OCI-LY7 (cell line): ENCODE measurements at regions not wholly inside any gene's neighbourhood (a gene's known extent, or its start where the extent isn't known, plus 50 kb on each side); places are given as distances from the start of the nearest gene placed in this dataset.

Source experiments
- BruUV-seq: library from RNA; stranded (reverse); fragments of 400-500 nt; replicated peaks from 2 replicates; lab custom pipeline; 2021; lab: Mats Ljungman, UMichigan
- CTCF ChIA-PET: fragments of 300-600 bp; sonication (Branson Sonifier 250); formaldehyde crosslinking; loops from one replicate; lab custom pipeline; 2022; ENCODE audit warnings: antibody characterized with exemption; ENCODE audit not compliant: unreplicated experiment; lab: Charles Lee
- POLR2A ChIA-PET: fragments of 300-600 bp; sonication (Branson Sonifier 250); formaldehyde crosslinking; loops from one replicate; lab custom pipeline; 2022; ENCODE audit warnings: antibody characterized with exemption; lab: Charles Lee
- DNase-seq: peaks from one replicate; pipeline ENCODE4 v3.0.0-alpha.2; 2015; ENCODE audit warnings: low spot score
- H2AFZ ChIP-seq: fragments of 200-600 bp; sonication (generic), shearing (Covaris generic); 2 replicates; pipeline ENCODE4 v1.6.1; 2014; ENCODE audit warnings: mild to moderate bottlenecking, antibody characterized with exemption, low read length, moderate library complexity
- H3K27ac ChIP-seq: fragments of 200-600 bp; sonication (generic); 2 replicates; pipeline ENCODE4 v1.5.1; 2014; ENCODE audit warnings: mixed run types, low read depth, mild to moderate bottlenecking, moderate library complexity, low read length, inconsistent platforms; ENCODE audit not compliant: poor library complexity, severe bottlenecking
- H3K36me3 ChIP-seq: fragments of 200-600 bp; sonication (generic); 2 replicates; pipeline ENCODE4 v1.6.1; 2014; ENCODE audit warnings: mild to moderate bottlenecking, antibody characterized with exemption, low read length, moderate library complexity, mixed read lengths; ENCODE audit not compliant: insufficient read depth
- H3K4me1 ChIP-seq: fragments of 200-600 bp; sonication (generic); 2 replicates; pipeline ENCODE4 v1.5.1; 2014; ENCODE audit warnings: mild to moderate bottlenecking, low read length; ENCODE audit not compliant: insufficient read depth, poor library complexity, severe bottlenecking
- H3K4me2 ChIP-seq: fragments of 200-600 bp; sonication (generic); 2 replicates; pipeline ENCODE4 v1.6.1; 2014; ENCODE audit warnings: mild to moderate bottlenecking, low read length
- H3K4me3 ChIP-seq: fragments of 200-600 bp; sonication (generic); 2 replicates; pipeline ENCODE4 v1.5.1; 2014; ENCODE audit warnings: mild to moderate bottlenecking, low read depth, low read length; ENCODE audit not compliant: poor library complexity, severe bottlenecking
- H3K79me2 ChIP-seq: fragments of 200-600 bp; sonication (generic); 2 replicates; pipeline ENCODE4 v1.6.1; 2016; ENCODE audit warnings: low read depth, mild to moderate bottlenecking, low read length, moderate library complexity, mixed read lengths; ENCODE audit not compliant: insufficient read depth
- H3K9me2 ChIP-seq: fragments of 200-600 bp; sonication (generic); 2 replicates; pipeline ENCODE4 v1.6.1; 2016; ENCODE audit warnings: mild to moderate bottlenecking, low read length, mixed read lengths; ENCODE audit not compliant: insufficient read depth
- H3K9me3 ChIP-seq: fragments of 200-600 bp; sonication (generic); 2 replicates; pipeline ENCODE4 v1.6.1; 2014; ENCODE audit warnings: mild to moderate bottlenecking, mixed run types, low read length, mixed read lengths
- H4K20me1 ChIP-seq: fragments of 200-600 bp; sonication (generic); 2 replicates; pipeline ENCODE4 v1.6.1; 2014; ENCODE audit warnings: mild to moderate bottlenecking, antibody characterized with exemption, low read length, moderate library complexity, mixed read lengths; ENCODE audit not compliant: insufficient read depth
- EZH2phosphoT487 ChIP-seq: fragments of 200-600 bp; sonication (generic); IDR thresholded peaks from 2 replicates; pipeline ENCODE4 v1.6.1; 2018; ENCODE audit warnings: low read depth, borderline replicate concordance, mild to moderate bottlenecking, mixed run types, antibody characterized with exemption, low read length, moderate library complexity, mixed read lengths
- intact Hi-C: fragments of 100-400 bp; cut with micrococcal nuclease; formaldehyde crosslinking; loops from one replicate; pipeline ENCODE4 v1.10.0; 2022; ENCODE audit not compliant: unreplicated experiment
- TF ChIP-seq, protein P1 (sequence below): fragments of 200-600 bp; sonication (generic); conservative IDR thresholded peaks from 2 replicates; pipeline ENCODE4 v1.5.1; 2014; ENCODE audit warnings: mild to moderate bottlenecking, antibody characterized with exemption, low read length, moderate library complexity, mixed read lengths

GRCh38 chr5:96157077-96157780 lies 195.6 kb upstream of the ELL2 start:
- Histone ChIP-seq H3K79me2 (no peaks in the 10 kb centered on the region), H3K36me3 (no peaks in the 10 kb centered on the region), H3K9me2 (no peaks in the 10 kb centered on the region), H3K4me3 (no peak overlapping the region), H4K20me1 (no peaks in the 10 kb centered on the region), H3K27ac (no peak overlapping the region), H3K4me2 (no peak overlapping the region), H3K9me3 (no peaks in the 10 kb centered on the region), H2AFZ (no peak overlapping the region), H3K4me1 (no peaks in the 10 kb centered on the region)
- no peak for DNase-seq
- no TSS peak for BruUV-seq
- no peak for TF ChIP-seq EZH2phosphoT487
- TF ChIP-seq, protein P1, sequence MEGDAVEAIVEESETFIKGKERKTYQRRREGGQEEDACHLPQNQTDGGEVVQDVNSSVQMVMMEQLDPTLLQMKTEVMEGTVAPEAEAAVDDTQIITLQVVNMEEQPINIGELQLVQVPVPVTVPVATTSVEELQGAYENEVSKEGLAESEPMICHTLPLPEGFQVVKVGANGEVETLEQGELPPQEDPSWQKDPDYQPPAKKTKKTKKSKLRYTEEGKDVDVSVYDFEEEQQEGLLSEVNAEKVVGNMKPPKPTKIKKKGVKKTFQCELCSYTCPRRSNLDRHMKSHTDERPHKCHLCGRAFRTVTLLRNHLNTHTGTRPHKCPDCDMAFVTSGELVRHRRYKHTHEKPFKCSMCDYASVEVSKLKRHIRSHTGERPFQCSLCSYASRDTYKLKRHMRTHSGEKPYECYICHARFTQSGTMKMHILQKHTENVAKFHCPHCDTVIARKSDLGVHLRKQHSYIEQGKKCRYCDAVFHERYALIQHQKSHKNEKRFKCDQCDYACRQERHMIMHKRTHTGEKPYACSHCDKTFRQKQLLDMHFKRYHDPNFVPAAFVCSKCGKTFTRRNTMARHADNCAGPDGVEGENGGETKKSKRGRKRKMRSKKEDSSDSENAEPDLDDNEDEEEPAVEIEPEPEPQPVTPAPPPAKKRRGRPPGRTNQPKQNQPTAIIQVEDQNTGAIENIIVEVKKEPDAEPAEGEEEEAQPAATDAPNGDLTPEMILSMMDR = no peak
- CTCF ChIA-PET = no interaction called here
- POLR2A ChIA-PET = interaction anchor here (0.6 kb wide), 1 partner anchor 238 kb away, joined by 3 read pairs; no protein-coding TSS in a partner anchor
- intact Hi-C loops = no loop called here

DNA sequence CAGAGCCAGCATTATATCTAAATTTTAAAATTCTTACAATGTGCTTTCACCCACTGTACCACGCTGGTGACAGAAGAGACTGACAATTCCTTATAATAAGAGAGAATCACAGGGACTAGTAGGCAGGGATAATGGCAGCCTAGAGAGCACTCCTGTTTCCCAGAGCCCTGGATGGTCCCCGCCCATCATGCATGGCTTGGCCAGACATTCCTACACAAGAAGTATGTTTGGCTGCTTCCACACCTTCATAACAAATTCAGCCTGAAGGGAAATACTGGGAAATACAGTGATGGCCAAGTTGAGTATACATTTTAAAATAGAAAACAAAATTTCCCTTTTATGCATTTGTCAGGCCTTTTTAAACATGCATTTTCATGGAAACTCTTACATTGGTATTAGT lies 193.5 kb upstream of the ELL2 start:
- no peak for DNase-seq
- TF ChIP-seq, protein P1 = no peak
- TF ChIP-seq EZH2phosphoT487 = no peak
- Histone ChIP-seq H3K9me3 (no peaks in the 10 kb centered on the region), H3K36me3 (no peaks in the 10 kb centered on the region), H3K79me2 (no peaks in the 10 kb centered on the region), H3K27ac (no peak overlapping the region), H2AFZ (no peak overlapping the region), H3K9me2 (no peaks in the 10 kb centered on the region), H3K4me2 (no peak overlapping the region), H4K20me1 (no peaks in the 10 kb centered on the region), H3K4me1 (no peaks in the 10 kb centered on the region), H3K4me3 (no peak overlapping the region)
- ChIA-PET CTCF (no interaction called here), POLR2A (no interaction called here)
- intact Hi-C loops = no loop called here
- BruUV-seq = no TSS peak

DNA sequence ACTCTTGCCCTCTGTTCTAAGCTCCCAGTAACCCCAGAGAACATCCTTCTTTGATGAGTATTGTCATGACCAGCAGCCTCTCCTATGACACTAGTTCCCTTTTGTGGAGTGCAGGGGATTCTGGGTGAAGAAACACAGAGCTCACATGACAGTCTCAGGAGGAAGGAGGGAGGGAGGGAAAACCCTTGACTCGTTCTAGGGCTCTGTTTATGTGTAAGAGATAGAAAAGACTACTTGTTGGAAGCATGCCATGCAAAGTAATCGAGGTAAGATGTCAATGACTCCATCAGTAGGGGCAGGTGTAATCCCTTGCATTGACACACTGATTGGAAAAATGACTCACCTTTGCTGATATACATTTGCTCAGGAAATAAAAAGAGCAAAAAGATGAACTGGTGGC lies 190.2 kb upstream of the ELL2 start:
- no peak overlapping the region for H3K27ac ChIP-seq
- BruUV-seq = no TSS peak
- no peak overlapping the region for H2AFZ ChIP-seq
- H3K79me2 ChIP-seq = no peaks in the 10 kb centered on the region
- H3K9me3 ChIP-seq = no peaks in the 10 kb centered on the region
- no peaks in the 10 kb centered on the region for H3K9me2 ChIP-seq
- TF ChIP-seq EZH2phosphoT487 = no peak
- TF ChIP-seq, protein P1 = no peak
- no peaks in the 10 kb centered on the region for H4K20me1 ChIP-seq
- no peaks in the 10 kb centered on the region for H3K4me1 ChIP-seq
- no peak for DNase-seq
- no peak overlapping the region for H3K4me3 ChIP-seq
- POLR2A ChIA-PET = interaction anchor here (0.6 kb wide), 2 partner anchors 34 to 1239 kb away, joined by 4 read pairs; no protein-coding TSS in a partner anchor
- intact Hi-C loops = no loop called here
- no peaks in the 10 kb centered on the region for H3K36me3 ChIP-seq
- CTCF ChIA-PET = no interaction called here
- H3K4me2 ChIP-seq = no peak overlapping the region
